Urinary bladder (tissue), 3 donors: ENCODE measurements at regions not wholly inside any gene's neighbourhood (a gene's known extent, or its start where the extent isn't known, plus 50 kb on each side); places are given as distances from the start of the nearest gene placed in this dataset.

Experiments used
- DNase-seq: peaks from one replicate; pipeline ENCODE4 v3.0.0-alpha.2; 2015; ENCODE audit errors: extremely low spot score
- H3K27ac ChIP-seq: one replicate; pipeline ENCODE4 v1.5.1; 2013; ENCODE audit warnings: low read depth, mild to moderate bottlenecking, moderate library complexity
- H3K36me3 ChIP-seq: one replicate; pipeline ENCODE4 v1.6.1; 2013; ENCODE audit warnings: mild to moderate bottlenecking, moderate library complexity; ENCODE audit not compliant: insufficient read depth
- H3K4me1 ChIP-seq: one replicate; pipeline ENCODE4 v1.6.1; 2013; ENCODE audit warnings: mild to moderate bottlenecking, moderate library complexity; ENCODE audit not compliant: insufficient read depth
- H3K4me3 ChIP-seq: one replicate; pipeline ENCODE4 v1.5.1; 2013; ENCODE audit warnings: low read depth, low read length
- WGBS: extraction: QIAGEN DNeasy Blood & Tissue Kit; methylation state at CpG from one replicate; pipeline ENCODE4 v1.1.7; 2013; 5-methylcytosine and 5-hydroxymethylcytosine counted together
- donor health status: healthy with polysubstance abuse.
- donor health status: healthy.

DNA sequence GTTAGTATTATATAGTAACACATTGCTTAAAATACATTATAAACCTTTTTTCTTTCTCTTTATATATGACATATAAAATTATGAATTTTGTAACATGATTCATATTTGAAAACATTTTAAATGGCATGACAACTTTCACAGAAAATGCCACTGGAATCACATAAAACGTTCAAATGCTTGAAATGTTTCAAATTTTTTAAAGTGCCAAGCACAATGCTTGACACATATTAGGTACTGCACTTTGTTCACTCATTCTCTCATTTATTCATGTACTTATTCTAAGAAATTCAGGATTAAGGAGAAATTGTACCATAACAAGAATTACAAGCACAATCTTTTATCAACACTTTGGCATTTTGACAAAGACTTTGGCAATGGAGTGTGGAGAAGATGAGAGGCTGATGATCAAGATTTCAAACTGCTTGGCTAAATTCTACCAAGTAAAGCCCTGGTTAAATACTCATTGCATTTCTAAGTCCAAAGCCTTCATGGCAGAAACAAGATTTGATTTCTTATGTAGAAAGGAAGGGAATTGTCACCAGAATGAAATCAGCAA is 232.2 kb downstream of the C12orf50 start:
- Histone ChIP-seq H3K4me3 (no peak overlapping the region), H3K36me3 (no peaks in the 10 kb centered on the region), H3K27ac (no peak overlapping the region), H3K4me1 (no peaks in the 10 kb centered on the region)
- DNase-seq, result no peak
- 34% methylated on average over 1 of the region's 1 CpG for WGBS

GRCh38 chr12:87795555-87795954 is 233.6 kb downstream of the C12orf50 start:
- no peak for DNase-seq
- H3K36me3 ChIP-seq, result no peaks in the 10 kb centered on the region
- WGBS, result 55% methylated on average over 2 of the region's 2 CpGs
- no peaks in the 10 kb centered on the region for H3K4me1 ChIP-seq
- H3K27ac ChIP-seq, result no peak overlapping the region
- H3K4me3 ChIP-seq, result no peak overlapping the region

GRCh38 chr12:87794854-87795253 is 234.3 kb downstream of the C12orf50 start:
- Histone ChIP-seq H3K4me3 (no peak overlapping the region), H3K27ac (no peak overlapping the region), H3K4me1 (no peaks in the 10 kb centered on the region), H3K36me3 (no peaks in the 10 kb centered on the region)
- DNase-seq, result no peak
- WGBS, result 51% methylated on average over 1 of the region's 1 CpG

DNA sequence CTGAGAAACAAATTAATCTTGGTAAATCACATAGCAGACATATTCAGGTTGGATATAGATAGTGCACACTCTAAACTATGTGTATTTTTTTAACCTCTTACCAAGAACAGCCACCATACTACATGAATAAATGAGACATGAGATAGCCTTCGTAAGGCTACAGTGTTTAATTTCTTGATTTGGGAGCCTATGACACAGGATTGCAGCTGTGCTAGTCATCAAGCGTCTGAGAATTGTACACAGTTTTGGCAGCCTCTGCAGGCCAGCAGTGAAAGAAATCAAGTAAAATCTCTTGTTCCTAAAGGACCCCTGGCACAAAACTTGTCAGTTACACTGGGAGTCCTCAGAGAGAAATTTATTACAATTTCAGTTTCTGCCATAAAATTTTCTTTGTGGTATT is 236.1 kb downstream of the C12orf50 start:
- WGBS, result 43% methylated on average over 2 of the region's 2 CpGs
- Histone ChIP-seq H3K4me1 (no peaks in the 10 kb centered on the region), H3K36me3 (no peaks in the 10 kb centered on the region), H3K4me3 (no peak overlapping the region), H3K27ac (no peak overlapping the region)
- DNase-seq, result no peak

- Histone ChIP-seq H3K4me1 (no peaks in the 10 kb centered on the region), H3K27ac (no peak overlapping the region), H3K36me3 (no peaks in the 10 kb centered on the region), H3K4me3 (no peak overlapping the region)
- DNase-seq, result no peak
- 93% methylated on average over 21 of the region's 21 CpGs for WGBS
These were observed 244.9 kb downstream of the C12orf50 start for GRCh38 chr12:87784350-87784749.

DNA sequence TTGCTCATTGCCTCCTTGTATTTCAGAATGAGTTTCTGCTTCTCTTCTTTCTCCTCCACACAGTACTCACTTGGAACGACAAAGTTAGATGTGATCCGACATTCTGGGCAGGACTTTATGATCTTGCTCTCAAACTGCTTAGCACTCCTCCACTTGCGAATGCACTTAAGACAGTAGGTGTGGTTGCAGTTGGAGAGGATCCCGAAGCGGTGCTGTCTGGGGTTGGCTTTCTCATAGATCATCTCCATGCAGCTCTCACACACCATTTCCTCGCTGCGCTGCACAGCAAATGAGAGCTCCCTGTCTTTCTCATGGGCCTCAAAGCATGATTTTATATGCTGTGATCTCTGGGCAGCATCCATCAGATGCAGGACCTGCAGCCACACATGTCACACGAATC is 245.7 kb downstream of the C12orf50 start:
- no peak overlapping the region for H3K27ac ChIP-seq
- 86% methylated on average over 8 of the region's 8 CpGs for WGBS
- H3K4me1 ChIP-seq, result no peaks in the 10 kb centered on the region
- DNase-seq, result no peak
- no peaks in the 10 kb centered on the region for H3K36me3 ChIP-seq
- no peak overlapping the region for H3K4me3 ChIP-seq

- no peak overlapping the region for H3K27ac ChIP-seq
- H3K4me3 ChIP-seq, result no peak overlapping the region
- WGBS, result 67% methylated on average over 3 of the region's 3 CpGs
- H3K36me3 ChIP-seq, result no peaks in the 10 kb centered on the region
- no peaks in the 10 kb centered on the region for H3K4me1 ChIP-seq
- DNase-seq, result no peak
These were observed 246.4 kb downstream of the C12orf50 start for GRCh38 chr12:87782838-87783237.

- Histone ChIP-seq H3K4me1 (no peaks in the 10 kb centered on the region), H3K27ac (no peak overlapping the region), H3K36me3 (no peaks in the 10 kb centered on the region), H3K4me3 (no peak overlapping the region)
- DNase-seq, result no peak
- WGBS, result 68% methylated on average over 2 of the region's 2 CpGs
These were observed 249.2 kb downstream of the C12orf50 start for GRCh38 chr12:87779858-87780498.

- 74% methylated on average over 2 of the region's 2 CpGs for WGBS
- no peaks in the 10 kb centered on the region for H3K4me1 ChIP-seq
- no peak overlapping the region for H3K27ac ChIP-seq
- H3K4me3 ChIP-seq, result no peak overlapping the region
- no peak for DNase-seq
- no peaks in the 10 kb centered on the region for H3K36me3 ChIP-seq
These were observed 250.2 kb downstream of the C12orf50 start for GRCh38 chr12:87779016-87779415.

DNA sequence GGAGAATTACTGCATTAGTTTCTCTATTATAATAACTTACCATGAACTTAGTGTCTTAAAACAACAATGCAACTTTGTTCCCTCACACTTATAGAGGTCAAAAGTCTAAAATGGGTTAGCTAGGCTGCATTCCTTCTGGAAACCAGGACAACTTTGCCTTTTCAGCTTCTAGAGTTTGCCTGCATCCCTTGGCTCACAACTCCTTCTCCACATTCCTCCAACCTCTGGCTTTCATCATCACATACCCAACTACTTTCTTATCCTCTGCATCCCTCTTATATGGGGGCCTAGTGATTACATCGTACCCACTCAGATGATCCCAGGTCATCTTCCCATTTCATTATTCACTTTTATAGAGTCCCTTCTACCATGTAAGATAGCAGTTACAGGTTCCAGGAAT is 251.1 kb downstream of the C12orf50 start:
- Histone ChIP-seq H3K36me3 (no peaks in the 10 kb centered on the region), H3K4me1 (no peaks in the 10 kb centered on the region), H3K27ac (no peak overlapping the region), H3K4me3 (no peak overlapping the region)
- WGBS, result 74% methylated on average over 1 of the region's 1 CpG
- DNase-seq, result no peak

DNA sequence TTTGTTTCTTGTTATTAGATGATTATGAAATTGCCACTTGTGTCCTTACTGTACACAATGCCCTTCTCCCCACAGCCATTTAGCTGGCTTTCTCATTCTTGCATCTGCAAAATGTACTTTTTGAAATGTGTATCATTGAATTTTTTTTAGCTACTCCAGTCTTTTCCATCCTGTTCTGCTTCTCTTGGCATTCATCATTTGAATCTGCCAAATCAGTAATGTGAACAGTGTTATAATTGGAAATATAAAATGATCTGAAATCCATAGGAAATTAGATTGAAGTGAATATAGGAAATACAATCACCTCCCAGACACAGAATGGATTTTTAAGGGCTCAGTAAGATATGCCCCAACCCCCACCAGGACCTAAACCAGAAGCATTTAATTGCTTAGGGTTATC is 253.4 kb downstream of the C12orf50 start:
- H3K4me1 ChIP-seq, result no peaks in the 10 kb centered on the region
- no peak overlapping the region for H3K27ac ChIP-seq
- H3K4me3 ChIP-seq, result no peak overlapping the region
- DNase-seq, result no peak
- H3K36me3 ChIP-seq, result no peaks in the 10 kb centered on the region

- no peaks in the 10 kb centered on the region for H3K4me1 ChIP-seq
- no peak for DNase-seq
- H3K4me3 ChIP-seq, result no peak overlapping the region
- no peaks in the 10 kb centered on the region for H3K36me3 ChIP-seq
- no peak overlapping the region for H3K27ac ChIP-seq
These were observed 254.2 kb downstream of the C12orf50 start for GRCh38 chr12:87775051-87775450.

- Histone ChIP-seq H3K36me3 (no peaks in the 10 kb centered on the region), H3K27ac (no peak overlapping the region), H3K4me3 (no peak overlapping the region), H3K4me1 (no peaks in the 10 kb centered on the region)
- DNase-seq, result no peak
- WGBS, result 80% methylated on average over 2 of the region's 2 CpGs
These were observed 256.8 kb downstream of the C12orf50 start for GRCh38 chr12:87772401-87772800.

DNA sequence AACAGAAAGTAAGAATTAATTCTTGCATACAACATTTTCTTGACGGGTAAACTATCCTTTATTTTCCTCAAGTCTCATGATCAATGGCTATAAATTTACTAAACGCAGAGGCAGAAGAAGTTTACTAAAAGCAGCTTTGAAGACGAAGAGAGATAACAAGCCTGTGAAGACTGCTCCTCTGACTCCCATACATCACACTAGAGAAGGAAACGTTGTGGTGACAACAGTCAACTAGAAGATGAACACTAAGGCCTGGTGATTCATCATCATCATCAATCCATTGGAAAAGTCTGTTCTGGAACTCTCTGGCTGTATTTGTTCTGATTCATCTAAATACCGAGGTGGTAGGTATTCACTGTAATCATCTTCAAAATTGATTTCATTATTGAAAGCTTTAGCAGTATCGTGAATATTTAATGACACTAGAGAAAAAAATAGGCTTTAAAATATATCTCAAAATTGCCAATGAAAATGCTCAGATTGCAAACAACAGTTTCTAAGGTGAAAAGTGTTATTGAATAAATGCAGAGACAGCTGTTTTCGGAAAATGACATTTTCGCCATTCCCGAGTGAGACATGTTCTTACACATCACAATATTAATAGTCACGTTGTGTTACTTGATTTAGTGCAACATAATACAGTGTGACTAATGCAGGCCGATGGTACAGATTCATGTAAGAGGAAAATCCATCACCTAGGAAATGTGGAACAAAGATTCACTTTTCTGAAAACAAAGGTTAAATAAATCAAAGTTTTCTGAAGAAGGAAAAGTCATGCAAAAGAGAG is 260.5 kb downstream of the C12orf50 start:
- Histone ChIP-seq H3K4me3 (no peak overlapping the region), H3K27ac (no peak overlapping the region), H3K4me1 (no peaks in the 10 kb centered on the region), H3K36me3 (no peaks in the 10 kb centered on the region)
- WGBS, result 82% methylated on average over 11 of the region's 11 CpGs
- no peak for DNase-seq
